GM23248 (cell line): ENCODE measurements at regions not wholly inside any gene's neighbourhood (a gene's known extent, or its start where the extent isn't known, plus 50 kb on each side); places are given as distances from the start of the nearest gene placed in this dataset.

Experiments used
- EZH2 ChIP-seq: fragments of 200-600 bp; sonication (generic); IDR thresholded peaks from 2 replicates; pipeline ENCODE4 v1.6.1; 2018; ENCODE audit warnings: antibody characterized with exemption, mild to moderate bottlenecking; ENCODE audit not compliant: insufficient read depth, poor library complexity, severe bottlenecking
- EZH2phosphoT487 ChIP-seq: fragments of 200-600 bp; sonication (generic); IDR thresholded peaks from 2 replicates; pipeline ENCODE4 v1.6.1; 2018; ENCODE audit warnings: antibody characterized with exemption, moderate library complexity, mild to moderate bottlenecking, low read depth; ENCODE audit not compliant: insufficient read depth

DNA sequence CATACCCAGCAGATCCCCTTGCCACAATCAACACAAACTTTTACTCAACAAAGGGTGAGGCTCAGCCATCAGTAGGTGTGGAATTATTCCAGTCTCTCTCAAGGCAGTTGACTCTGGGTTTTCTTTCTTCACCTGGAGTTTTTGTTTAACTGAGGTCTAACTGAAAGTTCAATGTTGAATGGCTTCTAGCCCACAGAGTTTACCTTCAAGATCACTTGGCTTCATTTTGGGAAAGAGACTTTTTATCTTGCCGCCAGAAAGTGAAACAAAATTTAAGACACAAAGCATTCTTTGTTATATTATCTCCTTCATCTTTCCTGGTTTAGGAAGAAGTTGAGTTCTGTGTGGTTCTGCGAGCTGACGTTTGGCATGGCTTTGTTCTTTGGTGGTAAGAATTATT lies 83.8 kb upstream of the RASGEF1B start:
- TF ChIP-seq EZH2phosphoT487 (no peak), EZH2 (no peak)
